ENCODE measurements at regions not wholly inside any gene's neighbourhood (a gene's known extent, or its start where the extent isn't known, plus 50 kb on each side); places are given as distances from the start of the nearest gene placed in this dataset.
"Not testable (repeated sequence)": the region's sequence is repeated elsewhere in the genome, so short reads cannot be mapped to it uniquely, and the experiment has no call there.

DNA sequence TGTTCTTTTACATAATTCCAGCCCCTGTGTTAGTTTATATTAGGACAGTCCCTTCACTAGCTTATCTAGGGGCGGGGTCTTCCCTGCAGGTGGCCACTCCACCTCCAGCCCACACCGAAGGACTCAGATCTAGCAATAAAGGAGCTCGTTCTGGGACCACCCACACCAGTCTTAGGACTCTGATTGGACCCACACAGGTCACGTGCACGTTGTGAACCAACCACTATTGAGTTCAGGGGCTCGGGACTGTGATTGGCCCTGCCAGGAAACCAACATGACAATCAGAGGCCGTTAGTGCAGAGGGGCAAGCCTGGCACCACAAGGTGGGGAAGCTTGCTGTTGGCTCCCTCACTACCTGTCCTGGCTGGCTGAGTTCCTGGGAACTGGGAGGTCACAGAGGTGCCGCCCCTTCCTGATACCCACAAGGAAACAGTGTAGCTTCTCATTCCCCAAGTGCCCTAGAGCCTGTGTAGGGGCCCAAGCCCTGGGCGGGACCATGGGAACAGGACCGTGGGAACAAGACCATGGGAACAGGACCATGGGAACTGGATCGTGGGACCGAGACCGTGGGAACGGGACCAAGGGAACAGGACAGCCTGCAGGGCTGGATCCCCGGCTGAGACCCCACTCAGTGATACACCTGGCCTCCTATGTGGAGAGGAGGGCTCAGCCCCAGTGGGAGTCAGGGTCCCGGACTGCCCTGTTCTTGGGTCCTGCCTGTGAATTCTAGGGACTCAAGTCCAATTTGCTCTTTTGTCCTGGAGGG lies 297.8 kb downstream of the ADGRD1 start:
- no peak for DNase-seq

GRCh38 chr12:131253376-131254026 lies 299.8 kb downstream of the ADGRD1 start:
- no peak for DNase-seq

DNA sequence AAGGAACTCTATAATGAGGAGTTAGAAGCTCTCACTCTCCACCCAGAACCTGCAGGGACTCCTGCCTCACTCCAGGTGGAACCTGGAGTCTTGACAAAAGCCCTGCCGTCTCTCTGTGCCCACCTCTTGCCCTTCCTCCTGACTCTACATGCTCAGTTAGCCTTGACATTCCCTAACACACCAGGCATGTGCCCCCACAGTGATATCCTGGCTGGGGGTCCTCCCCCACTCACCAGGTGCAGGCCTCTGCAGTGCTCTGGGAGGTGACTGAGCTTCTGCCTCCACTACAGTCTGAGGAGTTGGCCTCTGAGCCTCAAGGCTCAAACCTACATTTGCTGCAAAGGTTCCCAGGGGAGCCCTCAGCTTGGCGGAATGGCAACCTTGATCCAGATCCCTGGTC lies 300.7 kb downstream of the ADGRD1 start:
- no peak for DNase-seq

- no peak for DNase-seq
Measured at GRCh38 chr12:131258398-131258797, 304.7 kb downstream of the ADGRD1 start.

GRCh38 chr12:131260251-131260905 lies 306.7 kb downstream of the ADGRD1 start:
- DNase-seq = no peak

GRCh38 chr12:131260954-131261353 lies 307.2 kb downstream of the ADGRD1 start:
- no peak for DNase-seq

DNA sequence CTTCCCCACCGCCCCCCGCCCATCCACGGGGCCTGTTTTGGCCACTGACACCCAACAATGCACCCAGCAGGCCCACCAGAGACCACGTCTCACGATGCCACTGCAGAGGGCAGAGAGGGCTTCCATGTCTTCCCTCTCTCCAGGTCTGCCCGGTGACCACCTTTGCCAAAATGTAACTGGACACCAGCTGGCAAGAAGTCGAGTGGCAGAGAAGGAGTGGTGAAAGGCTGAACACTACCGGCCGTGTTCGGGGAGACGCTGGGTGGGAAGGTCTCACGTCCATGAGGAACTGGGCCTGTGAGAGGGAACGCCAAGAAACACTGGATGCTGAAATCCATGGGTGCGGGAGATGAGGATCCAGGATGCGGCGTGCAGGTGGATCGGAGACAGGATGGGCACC lies 308.2 kb downstream of the ADGRD1 start:
- DNase-seq = no peak

GRCh38 chr12:131263626-131264025 lies 309.9 kb downstream of the ADGRD1 start:
- DNase-seq = no peak

- DNase-seq = peak; percentile 54
Measured at GRCh38 chr12:131264635-131265034, 310.9 kb downstream of the ADGRD1 start.

- no peak for DNase-seq
Measured at GRCh38 chr12:131266591-131267467, 313.1 kb downstream of the ADGRD1 start.

DNA sequence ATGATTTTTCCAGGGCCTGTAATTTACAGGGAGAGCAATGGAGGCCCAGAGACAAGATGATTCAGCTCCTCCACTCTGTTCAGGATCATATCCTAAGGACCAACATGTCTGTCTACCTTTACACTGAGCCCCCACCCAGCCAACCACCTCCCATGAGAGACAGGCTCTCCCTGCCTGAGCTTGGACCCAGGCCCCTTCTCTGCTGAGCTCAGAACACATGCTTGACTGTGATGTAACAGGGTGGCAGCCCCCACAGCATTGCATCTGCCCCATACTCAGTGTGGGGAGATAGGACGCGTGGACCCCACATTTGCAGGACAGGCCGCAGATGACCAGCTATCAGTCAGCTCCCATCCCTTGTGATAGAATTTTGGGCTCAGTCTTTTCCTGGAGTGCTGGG lies 313.9 kb downstream of the ADGRD1 start:
- no peak for DNase-seq

DNA sequence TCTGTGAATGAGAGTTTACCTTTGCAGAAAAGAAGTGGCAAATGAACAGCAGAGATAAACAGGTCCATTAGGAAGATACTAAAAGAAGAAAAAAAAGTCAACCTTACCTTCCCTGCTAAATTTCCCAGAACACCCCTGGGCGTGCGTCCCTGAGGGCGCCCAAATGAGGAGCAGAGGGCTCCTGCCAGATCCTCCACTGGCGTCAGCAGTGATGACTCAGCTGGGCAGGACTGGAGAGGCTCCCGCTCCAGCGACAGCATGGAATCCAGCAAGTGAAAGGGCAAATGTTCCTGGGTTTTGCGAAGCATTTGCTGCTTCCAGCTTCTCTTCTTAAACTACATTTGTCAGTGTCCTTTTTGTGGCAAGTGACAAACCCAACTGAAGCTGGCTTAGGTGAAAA lies 314.4 kb downstream of the ADGRD1 start:
- DNase-seq = peak; percentile 7

GRCh38 chr12:131268571-131268970 lies 314.9 kb downstream of the ADGRD1 start:
- DNase-seq = not testable (repeated sequence)

GRCh38 chr12:131269551-131269950 lies 315.8 kb downstream of the ADGRD1 start:
- no peak for DNase-seq

DNA sequence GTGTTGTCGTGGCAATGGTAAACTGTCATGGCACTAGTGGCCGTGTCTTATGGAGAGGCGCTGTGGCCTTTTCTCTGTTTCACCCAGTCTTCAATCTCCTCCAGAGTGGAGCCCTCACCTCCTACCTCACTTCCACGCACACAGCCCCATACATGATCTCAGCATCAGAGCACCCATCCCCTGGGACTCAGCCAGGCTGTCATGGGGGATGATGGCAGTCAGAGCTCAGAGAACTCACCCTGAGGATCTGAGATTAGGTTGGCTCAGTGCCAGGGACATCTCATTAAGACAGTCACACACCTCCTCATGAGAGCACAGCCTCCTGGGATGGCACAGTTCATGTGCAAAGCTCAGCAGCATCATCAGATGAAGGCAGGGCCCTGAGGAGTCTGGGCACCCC lies 316.3 kb downstream of the ADGRD1 start:
- not testable (repeated sequence) for DNase-seq

- DNase-seq = no peak
Measured at GRCh38 chr12:131271724-131272123, 318.0 kb downstream of the ADGRD1 start.

DNA sequence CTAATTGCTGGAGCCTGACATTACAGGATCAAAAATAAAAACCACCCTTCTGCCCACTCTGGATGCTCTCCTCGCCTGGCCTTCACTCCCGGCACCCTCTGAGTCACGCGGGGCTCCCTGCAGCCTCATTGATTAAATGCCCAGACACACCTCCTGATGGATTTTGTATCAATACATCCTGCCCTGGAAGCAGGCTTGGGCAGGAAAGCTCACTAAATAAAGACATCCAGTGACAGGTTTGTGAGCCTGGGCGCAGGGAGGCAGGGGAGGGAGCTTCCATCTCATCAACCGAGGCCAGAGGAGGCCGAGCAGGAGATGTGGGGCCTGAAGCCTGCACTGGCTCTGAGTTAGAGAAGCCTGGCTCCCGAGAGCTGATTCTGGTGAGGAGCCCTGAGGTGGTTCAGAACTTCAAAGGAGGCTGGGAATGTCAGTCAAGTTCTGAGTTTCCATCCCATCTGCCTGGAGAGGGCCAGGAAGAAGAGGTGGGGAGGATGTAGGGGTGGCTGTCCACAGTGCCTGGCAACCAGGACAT lies 318.6 kb downstream of the ADGRD1 start:
- DNase-seq = not testable (repeated sequence)

DNA sequence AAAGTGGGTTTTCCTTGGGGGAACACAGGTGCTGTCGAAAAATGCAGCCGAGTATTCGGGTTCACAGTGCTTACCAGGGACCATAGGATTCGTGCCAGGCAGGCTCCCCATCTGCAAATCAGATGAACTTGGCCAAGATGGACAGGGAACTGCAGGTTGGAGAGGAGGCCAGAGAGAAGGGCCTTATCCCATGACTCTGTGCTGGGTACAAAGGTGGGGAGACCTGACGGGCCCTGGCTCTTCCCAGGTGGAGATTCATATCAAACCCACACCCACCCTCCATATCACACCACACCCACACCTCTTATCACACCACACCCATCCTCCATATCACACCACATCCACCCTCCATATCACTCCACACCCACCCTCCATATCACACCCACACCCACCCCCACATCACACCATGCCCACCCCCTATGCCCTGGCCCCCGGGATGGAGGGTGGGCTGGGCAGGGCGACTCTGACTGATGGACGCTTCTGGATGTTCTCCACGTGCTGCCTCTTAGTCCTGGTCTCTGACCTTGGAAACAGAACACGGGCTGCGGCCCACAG lies 319.7 kb downstream of the ADGRD1 start:
- DNase-seq = no peak

GRCh38 chr12:131274061-131274460 lies 320.4 kb downstream of the ADGRD1 start:
- DNase-seq = no peak

- DNase-seq = no peak
Measured at GRCh38 chr12:131274906-131275305, 321.2 kb downstream of the ADGRD1 start.

DNA sequence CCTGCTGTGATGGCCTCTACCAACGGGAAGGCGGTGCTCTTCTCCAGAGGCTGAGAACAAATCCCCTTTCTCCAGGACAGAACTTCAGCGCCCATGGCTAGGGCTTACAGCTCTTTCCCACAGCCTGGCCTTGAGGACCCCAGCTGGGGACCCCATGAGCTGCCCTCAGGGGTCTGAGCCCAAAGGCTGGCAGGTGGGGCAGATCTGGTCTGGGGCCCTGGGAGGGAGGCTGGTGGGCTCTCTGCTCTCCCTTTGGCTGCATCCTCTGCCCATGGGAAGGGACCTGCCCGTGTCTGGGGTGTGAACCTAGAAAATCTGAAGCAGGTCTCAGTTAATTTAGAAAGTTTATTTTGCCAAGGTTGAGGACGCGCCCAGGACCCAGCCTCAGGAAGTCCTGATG lies 322.1 kb downstream of the ADGRD1 start:
- DNase-seq = no peak

- no peak for DNase-seq
Measured at GRCh38 chr12:131276501-131277185, 322.9 kb downstream of the ADGRD1 start.

All from NCI-H1092 (cell line).